ENCODE measurements at regions not wholly inside any gene's neighbourhood (a gene's known extent, or its start where the extent isn't known, plus 50 kb on each side); places are given as distances from the start of the nearest gene placed in this dataset.
"Not testable (repeated sequence)": the region's sequence is repeated elsewhere in the genome, so short reads cannot be mapped to it uniquely, and the experiment has no call there.

DNA sequence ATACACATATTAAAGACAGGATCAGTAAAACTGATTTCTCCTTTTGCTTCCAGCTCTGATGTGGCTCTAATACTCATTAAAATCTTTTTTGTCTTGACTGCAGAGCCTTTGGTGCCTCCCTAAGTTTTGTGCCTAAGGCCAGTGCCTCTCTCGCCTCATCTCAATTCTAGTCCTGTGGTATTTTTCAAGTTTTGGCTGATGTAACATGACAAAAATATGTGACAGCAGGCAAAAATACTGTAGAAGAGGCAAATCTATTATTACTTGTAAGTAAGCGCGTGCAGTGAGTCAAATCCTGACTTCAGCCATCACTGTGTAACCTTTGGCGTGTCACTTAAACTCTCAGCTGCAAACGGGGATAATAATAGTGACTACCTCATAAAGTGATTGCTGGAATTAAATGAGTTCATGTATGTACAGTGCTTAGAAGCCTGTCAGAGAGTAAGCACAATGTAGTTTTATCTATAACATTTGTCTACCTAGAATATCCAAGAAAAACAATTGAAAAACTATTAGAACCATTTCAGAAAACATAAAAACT lies 74.0 kb downstream of the MAB21L3 start:
- no peak for DNase-seq

DNA sequence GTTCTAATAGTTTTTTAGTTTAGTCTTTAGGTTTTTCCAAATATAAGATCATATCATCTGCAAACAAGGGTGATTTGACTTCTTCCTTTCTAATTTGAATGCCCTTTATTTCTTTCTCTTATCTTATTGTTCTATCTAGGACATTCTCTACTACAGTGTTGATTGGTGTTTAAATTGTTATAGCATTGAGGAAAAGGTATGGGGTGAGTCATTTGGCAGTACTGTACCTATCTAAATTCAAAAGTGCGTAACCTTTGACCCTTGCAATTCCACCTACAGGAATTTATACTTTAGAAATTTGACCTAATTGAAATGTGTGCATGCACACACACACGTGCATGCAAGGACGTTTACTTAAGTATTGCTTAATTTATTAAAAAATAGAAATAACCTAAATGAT lies 78.3 kb downstream of the MAB21L3 start:
- no peak for DNase-seq

DNA sequence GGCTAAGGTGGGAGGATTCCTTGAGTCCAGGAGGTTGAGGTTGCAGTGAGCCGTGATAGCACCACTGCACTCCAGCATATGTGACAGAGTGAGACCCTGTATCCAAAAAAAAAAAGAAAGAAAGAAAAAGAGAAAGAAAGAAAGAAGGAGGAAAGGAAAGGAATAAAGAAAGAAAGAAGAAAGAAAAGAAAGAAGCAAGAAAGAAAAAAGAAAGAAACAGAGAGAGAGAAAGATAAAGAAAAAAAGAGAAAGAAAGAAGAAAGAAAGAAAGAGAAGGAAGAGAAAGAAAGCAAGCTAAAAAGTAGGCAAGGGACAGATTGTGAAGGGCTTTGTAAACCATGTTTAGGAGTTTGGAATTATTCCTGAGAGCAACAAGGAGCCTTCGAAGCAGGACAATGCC lies 80.1 kb downstream of the MAB21L3 start:
- no peak for DNase-seq

DNA sequence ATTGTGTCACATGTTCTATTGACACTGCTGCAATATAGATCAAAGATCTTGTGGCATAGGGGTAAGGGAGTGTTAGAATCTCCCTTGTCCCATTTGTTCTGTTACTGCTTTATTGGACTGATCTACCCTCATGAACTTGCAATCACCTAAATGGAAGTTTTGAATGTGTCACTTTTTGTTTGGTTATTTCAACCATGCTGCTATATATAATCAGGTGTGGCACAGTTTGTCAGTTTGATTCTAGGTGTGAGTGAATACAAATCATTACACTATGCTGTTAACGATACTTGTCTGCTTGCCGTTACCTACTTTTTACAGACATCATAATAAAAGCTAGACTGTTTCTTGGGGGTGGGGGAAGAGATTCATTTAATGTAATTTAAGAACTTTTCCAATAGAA lies 82.6 kb downstream of the MAB21L3 start:
- DNase-seq = no peak

DNA sequence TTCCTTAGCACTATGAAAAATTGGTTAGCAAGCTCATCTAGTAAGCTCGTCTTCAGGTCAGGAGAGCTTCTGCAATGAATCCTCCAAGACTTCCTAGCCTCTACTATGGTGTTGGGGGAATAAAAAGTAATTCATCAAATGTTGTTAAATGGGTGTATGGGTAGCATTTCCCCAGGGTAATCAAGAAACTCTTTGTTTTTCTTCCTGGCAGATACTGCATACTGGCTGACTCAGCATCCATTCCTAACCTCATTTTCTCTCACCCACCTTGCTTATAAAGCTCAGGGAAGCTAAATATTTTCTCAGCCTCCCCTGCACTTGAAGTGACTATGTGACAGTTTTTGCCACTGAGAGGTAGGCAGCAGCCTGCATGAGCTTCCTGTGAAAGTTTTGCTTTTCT lies 83.4 kb downstream of the MAB21L3 start:
- DNase-seq = no peak

DNA sequence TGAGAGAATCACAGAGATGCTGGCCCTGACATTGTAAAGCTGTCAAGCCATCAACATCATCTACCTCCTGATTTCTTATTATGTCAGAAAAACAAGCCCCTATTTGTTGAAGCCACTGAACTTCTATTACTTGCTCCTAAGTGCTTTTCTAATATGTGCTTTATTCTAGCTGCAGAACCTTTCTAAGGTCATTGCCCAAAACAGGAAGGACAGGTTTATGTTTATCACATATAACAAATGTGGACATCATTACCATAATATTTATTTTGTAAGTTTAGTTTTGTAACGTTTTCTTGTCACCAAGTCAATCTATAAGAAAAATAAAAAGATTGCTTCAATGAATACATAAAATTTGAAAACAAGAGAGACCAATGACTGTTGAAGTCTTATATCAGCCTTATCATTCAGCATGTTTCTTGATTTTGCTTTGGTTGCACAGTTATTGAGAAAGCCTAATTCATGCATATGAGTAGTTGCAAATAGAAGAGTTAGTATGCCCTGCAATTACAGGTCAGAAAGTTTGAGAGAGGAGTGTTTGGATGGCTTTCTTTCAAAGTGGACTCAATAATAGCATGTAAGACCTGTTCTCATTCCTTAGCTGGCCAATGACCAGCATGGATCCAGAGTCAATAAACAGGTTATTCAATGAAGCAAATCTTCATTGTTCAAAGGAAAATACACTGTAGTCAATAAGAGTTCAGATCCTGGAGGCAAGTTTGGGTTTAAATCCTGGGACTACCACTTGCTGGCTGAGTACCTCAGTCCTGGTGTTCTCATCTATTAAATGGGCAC lies 84.1 kb downstream of the MAB21L3 start:
- peak; percentile 40 to 71 for DNase-seq

DNA sequence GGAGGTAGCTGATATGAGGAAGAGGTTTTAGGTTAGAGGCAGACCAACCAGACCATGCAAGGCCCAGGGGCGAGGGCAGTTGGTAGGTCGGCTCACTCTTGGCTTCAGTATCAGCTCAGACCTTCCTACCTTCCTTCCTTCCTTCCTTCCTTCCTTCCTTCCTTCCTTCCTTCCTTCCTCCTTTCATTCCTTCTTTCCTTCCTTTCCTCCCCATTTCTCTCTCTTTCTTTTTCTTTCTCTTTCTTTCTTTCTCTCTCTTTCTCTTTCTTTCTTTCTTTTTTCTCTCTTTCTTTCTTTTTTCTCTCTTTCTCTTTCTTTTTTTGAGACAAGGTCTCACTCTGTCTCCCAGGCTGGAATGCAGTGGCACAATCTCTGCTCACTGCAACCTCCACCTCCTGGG lies 89.1 kb downstream of the MAB21L3 start:
- DNase-seq = not testable (repeated sequence)

DNA sequence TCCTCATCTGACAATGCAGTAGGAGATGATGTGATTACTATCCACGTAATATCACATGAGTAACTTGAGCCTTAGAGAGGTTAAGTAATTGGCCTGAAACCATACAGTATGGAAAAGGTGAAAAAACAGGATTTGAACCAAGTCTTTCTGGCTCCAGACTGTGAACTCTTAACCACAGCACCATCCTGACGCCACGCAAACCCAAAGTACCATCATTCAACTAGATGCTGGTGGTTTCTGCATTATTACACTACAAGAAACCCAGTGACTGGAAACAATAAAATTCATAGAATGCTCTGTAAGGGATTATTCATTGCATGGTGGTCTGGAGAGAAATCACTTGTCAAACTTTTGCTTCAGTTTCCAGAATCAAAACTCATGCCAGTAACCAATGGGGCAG lies 90.7 kb downstream of the MAB21L3 start:
- DNase-seq = no peak

DNA sequence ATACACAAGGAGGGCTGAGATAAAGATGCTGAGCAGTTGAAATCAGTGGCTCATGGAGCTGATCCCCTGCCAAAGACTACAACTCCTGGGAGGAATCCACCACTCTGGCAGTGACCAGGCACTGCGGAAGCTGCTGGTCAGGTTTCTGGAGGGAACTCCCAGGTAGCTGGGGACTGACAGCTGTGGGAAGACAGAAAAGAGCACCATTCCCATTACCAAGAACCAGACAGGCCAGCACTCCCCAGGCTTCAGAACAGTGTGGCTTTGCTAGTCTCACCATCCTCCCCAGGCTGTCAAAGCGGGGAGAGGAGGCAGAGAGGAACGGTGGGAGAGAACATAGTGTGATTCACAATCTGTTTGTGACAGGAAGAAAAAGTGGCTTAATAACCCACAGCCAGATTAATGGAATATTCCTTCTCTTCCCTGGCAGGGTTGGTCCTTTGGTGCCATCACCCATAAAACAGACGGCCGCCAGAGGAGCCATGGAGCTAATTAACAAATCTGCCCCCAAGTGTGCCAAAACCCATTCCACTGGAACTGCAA lies 92.1 kb downstream of the MAB21L3 start:
- peak in 1 of 2 experiments; percentile 29 for DNase-seq

DNA sequence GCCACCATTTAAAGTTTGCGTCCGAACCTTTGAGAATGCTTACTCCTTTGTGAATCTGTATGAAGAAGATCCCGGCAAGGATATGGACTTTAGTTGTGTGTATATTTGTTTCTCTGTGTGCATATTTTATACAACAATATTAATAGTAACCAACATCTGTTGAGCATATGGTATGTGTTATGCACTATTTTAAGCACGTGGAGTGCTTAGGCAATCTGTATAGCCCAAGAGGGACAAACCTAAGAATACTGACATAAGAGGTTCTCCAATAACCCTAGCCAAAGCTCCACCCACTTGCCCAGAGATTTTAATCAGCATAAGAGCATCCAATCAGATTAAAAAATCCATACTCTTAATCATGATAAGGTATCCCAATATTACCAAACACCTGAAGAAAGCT lies 92.7 kb downstream of the MAB21L3 start:
- DNase-seq = no peak

DNA sequence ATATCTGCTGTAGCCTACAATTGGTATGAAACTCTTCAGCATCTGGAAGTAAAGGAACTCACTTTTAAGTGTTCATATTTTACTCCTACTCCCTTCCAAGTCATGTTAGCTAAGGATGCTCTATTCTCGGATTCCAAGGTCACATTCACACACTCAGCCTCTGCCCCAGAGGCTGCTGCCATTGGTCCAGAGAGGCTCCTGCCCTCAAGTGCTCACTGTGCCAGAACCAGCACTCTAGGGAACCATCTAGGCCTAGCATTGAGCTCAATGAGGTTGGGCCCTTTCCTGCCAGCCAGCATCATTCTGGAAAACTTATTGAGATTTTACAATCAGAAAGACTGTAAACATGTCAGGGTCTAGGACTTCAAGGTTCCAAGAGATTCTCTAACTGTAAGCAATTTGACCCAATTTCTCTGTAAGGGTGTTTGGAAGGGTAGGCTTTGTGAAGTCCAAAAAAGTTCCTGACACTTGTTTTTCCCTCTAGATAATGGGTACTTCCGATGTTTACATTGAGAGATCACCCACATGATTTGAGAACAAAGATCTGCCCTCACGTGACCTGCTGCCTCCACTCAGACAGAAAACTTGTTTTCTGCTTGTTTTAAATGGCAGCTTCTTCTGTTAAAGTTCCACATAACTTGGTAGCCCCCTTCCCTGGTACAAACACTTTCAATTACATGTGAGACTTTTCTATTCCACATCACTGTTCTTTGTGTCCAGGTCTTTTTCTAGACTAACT lies 94.9 kb downstream of the MAB21L3 start:
- DNase-seq = no peak

DNA sequence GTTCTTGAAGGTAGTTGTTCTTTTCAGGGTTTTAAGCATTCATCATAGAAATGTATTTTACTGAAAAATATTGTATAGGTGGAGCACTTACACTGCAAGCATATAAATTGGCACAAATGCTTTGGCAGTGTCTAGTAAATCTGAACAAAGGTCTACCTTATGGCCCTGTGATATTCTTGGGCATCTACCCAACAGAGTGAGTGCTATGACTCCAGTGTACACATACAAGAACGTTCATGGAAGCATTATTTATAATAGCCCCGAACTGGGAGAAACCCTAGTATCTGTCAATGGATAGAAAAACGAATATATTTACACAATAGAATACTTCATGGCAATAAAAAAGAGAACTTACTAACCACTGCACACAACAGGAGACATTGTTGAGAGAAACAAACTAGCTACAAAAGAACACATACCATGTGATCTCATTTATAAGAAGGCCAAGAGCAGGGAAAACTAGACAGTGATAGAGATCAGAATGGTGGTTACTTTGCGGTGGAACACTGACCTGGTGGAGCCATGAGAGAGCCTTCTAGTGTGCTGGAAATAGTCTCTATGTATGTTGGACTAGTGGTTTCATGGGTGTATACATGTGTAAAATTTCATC lies 96.0 kb downstream of the MAB21L3 start:
- no peak for DNase-seq

DNA sequence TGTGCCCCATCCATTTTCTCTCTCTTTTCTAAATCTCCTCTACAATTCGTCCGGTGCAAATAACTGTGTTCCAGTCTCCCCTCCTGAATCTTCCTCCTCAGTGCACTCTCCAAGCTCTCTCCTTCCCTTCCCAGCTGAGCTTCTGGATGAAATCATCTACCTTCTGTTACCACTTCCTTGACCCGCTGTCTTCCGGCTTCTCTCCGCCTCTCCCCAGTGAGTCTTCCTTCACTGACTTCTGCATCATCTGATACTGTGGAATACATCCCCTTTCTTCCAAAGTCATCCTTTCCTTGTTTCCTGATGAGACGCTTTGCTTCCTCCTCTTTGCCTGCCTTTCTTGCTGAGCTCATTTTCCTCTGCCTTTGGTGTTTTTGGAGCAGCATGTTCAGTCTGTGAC lies 96.9 kb downstream of the MAB21L3 start:
- no peak for DNase-seq

DNA sequence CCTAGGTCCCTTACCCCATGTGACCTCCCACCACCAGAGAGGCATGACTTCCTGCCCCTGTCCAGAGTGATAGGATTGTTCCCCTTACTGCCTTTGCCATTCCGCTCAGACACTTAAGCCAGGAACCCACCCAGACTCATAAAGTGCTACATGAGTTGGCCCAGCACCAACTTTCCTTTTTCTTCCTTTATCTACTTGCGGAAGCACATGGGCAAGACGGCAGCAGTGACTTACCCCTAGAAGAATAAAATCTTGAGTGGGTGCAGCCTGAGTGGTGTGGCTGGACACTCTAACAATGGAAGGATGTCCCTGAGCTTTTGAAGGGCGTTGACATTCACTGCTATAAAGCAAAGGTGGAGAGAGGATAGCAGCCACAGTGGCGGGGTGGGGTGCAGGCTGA lies 100.1 kb downstream of the MAB21L3 start:
- no peak for DNase-seq

DNA sequence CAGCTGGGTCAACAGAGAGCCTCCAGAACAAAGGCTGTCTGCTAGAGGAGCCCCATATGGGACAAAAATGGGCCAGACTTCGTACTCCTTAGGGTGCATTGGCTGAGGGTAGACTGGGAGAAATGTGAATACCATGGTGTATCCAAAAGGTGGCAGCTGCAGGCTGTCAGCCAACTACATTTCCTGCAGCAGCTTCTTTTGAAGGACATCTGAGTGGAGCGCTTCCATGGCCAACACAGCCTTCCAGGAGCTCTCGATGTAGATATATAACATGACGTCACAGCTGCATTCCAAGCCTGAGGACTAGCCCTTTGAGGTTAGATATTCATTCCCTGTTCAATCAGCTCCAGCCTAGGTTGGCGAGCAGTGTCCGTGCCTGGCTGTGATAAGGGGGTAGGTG lies 107.7 kb downstream of the MAB21L3 start:
- peak; percentile 30 to 52 for DNase-seq

DNA sequence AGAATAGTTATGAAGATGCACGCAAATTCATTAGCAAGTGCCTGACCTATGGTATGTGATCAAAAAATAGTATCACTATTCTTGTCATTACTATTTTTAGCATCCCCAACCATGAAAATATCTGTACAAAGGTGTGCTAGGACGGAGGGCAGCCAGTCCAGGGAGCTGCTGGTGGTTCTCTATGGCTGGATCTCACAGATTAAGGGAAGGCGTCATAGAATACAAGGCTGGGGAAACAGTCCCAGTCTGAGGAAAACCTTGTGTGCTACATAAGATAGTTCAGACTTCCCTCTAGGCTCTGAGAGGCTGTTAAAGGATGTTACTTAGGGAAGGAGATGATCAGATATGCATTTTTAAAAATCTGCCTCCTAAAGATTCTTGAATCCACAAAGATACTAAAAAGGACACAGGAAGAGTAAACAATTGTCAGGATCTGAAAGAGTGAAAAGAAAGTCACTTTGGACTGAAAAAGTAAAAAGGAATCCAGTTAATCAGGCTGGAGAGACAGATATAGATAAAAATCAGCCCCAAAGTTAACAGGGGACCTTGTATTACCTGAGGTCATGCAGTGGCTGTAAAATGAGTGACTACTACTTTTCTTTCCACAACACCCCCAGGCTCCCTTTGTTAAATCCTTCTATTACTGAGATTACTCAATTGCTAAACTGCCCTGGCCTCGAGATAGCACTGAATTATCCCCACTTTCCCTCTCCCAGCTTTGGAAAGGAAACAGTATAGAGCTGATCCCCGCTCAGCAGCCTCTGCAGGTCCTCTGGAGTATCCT lies 108.6 kb downstream of the MAB21L3 start:
- no peak for DNase-seq

DNA sequence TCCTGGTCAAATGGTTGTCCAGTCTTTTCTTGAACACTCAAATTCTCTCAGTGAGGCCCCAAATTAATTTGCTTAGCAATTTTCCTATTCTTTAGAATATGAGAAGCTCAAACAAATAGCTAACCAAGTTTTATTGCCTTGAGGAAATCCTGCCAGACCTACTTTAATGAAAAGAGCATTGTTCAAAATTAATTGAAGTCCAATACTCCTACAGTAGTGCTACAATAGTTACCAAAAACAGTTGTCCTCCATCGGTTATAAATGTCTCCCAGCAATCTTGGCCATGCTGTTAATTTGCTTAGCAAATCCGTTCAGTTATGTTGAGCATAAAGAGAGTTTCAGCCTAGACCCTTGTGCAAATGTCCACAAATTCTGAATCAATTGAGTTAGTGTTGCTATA lies 112.9 kb downstream of the MAB21L3 start:
- peak; percentile 99 to 100 for DNase-seq

DNA sequence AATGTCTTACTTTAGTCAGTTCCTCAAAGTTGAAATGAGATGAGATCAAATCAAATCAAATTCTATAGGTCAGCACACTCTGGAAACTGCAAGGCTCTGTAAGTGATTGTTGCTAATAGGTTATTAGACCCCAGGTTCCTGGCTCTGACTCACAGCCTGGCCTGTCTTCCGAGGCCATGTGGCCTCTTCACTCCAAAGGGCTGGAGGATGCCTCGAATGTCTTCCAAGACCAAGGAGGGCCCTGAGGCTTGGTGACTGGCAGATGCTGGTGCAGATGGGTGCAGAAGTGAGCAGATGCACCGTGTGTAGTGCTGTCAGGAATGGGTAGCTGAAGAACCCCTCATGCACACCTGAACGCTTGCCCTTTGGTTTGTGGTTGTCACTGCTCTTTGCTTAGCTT lies 113.4 kb downstream of the MAB21L3 start:
- peak; percentile 95 to 96 for DNase-seq

DNA sequence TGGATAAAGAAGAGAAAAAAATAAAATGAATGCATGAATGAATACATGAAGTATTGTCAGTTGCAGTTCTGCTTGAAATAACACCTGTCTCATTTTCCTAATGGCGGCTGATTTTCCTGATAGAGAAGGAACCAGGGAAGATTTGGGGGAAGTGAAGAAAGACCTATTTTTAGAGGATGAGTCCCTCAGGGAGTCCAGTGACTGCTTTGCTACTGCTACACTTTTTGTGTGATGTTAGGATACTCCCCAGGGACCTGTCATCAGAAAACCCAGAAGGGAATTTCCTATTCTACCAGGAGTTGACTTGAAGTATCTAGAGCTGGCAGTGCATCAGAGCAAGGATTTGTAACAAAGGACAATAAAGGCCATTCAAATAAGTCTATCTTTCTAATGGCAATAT lies 114.8 kb downstream of the MAB21L3 start:
- peak; percentile 85 to 94 for DNase-seq

DNA sequence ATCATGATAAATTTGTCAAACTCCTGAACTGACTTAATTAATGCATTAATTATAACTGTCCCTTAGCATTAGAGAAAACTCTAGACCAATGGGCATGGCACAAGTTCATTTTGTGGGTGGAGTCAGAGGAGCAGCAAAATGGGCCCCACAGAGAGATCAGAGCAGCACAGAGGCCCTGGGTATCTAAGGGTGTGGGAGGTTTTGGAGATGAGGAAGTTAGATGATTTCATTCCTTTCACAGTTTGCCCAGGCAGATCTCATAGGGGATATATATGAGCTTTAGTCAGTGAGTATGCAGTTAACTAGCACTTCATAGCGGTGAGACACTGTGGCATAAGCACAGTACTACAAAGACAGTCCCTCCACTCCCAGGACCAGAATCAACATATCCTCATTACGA lies 117.3 kb downstream of the MAB21L3 start:
- DNase-seq = no peak

DNA sequence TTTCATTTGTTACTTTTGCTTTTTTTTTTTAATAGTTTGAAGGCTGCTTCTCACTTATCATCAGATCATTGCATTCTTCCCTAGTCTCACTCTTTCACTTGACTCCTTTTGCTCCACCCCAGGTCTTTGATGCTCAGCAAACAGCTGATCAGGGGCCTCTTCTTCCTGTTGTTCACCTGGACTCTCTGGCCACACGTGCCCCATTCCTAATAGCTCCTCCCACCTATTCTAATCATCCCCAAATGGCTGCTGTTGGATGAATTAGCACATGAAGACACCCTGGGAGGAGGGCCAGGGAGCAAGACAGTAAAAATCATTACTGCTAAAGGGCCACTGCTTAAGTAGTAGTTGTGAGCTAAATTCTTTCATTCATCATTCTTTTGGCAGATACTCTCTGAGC lies 119.5 kb downstream of the MAB21L3 start:
- DNase-seq = peak in 1 of 2 experiments; percentile 46

DNA sequence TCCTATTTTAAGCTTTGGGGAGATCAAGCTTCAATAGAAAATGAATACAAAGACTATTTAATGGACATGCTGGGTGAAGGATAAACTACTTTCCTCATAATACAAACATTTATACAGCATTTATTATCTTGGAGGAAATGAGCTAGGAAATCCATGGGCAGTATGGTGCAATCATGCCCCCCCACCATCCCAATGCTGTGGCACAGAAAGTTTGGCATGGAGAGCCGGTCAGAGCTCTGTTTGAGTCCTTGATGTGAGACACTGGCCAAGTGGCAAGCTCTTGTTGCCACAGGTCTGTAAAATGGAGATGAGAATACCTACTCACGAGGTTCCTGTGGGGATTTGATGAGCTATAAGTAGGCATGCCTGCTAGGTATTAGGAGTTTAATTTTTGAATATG lies 120.6 kb downstream of the MAB21L3 start:
- no peak for DNase-seq

Data from NCI-H526 (cell line).